HG03064 (cell line): ENCODE measurements at regions not wholly inside any gene's neighbourhood (a gene's known extent, or its start where the extent isn't known, plus 50 kb on each side); places are given as distances from the start of the nearest gene placed in this dataset.

Source experiments
- ATAC-seq: cut with Tn5 transposase; IDR thresholded peaks from one replicate; pipeline ENCODE4 v1.9.1; 2021; ENCODE audit warnings: low read depth; ENCODE audit not compliant: unreplicated experiment

DNA sequence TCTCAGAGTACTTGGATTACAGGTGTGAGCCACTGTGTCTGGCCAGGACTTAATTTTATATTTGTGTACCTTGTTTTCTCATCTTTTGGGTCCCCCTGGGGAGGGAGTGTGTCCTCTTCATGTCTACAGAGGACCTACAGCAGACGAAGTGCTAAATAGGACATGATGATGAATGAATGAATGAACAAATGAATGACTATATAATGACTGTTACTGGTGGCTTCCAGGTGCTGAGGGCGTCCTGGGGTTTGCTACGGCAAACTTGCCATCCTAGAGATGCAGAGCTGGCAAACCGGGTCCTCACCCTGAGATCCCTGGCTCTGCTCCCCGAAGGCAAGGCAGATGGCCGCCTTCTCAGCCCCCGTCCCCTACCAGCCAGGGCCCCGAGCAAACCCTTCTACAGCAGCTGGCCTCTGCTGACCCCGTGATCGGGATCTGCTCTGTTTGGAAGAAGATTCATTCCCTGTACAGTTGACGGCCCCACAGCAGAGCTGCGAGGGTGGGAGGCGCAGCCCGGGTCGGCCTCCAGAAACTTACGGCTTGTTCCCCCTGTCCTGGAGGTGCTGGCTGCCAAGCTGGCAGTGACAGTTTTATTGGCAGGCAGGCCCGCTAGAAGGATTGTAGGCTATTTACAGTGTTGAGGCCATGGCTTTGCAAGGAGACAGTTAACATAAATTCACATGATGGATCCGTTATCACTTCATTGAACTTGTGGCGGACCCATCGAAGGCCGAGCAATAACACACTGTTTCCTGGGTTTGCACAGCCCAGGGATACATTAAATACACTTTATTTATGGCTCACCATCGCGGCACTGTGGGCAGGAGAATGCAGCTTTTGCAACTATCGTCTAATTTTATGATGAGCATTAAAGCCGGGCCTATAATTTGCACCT lies 197.7 kb upstream of the GSE1 start:
- no peak for ATAC-seq

DNA sequence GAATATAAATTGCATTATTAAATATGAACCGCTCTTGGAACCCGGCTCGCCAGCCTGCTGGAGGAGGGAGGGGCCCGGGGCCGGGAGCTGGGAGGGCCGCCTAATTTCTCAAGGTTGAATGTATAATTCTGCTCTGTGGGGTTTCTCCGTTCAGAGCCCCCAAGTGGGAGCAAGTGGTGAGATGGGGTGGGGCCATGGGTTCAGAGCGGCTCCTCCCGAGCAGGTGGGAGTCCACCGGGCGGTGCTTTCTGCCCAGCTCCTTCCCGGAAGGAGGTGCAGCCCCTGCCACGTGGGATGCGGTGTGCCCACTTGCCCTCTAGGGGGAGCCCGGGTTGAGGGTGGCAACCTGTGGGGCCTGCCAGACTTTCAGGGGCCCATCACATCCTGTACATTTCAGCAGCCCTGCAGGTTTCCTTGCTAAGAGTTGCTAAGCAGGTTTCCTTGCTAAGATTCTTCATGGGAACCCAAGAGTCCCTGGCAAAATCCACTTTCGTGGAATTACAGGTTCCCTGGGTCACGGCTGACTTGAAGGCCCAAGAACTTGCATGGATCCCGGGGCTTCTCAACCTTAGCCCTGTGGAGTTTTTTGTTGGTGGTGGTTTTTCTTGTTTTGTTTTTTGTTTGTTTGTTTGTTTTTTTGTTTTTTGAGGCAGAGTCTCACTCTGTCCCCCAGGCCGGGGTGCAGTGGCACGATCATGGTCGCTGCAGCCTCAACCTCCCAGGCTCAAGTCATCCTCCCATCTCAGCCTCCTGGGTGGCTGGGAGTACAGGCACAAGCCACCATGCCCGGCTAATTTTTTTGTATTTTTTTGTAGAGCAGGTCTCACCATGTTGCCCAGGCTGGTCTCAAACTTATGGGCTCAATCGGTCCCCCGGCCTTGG lies 196.7 kb upstream of the GSE1 start:
- ATAC-seq: no peak

DNA sequence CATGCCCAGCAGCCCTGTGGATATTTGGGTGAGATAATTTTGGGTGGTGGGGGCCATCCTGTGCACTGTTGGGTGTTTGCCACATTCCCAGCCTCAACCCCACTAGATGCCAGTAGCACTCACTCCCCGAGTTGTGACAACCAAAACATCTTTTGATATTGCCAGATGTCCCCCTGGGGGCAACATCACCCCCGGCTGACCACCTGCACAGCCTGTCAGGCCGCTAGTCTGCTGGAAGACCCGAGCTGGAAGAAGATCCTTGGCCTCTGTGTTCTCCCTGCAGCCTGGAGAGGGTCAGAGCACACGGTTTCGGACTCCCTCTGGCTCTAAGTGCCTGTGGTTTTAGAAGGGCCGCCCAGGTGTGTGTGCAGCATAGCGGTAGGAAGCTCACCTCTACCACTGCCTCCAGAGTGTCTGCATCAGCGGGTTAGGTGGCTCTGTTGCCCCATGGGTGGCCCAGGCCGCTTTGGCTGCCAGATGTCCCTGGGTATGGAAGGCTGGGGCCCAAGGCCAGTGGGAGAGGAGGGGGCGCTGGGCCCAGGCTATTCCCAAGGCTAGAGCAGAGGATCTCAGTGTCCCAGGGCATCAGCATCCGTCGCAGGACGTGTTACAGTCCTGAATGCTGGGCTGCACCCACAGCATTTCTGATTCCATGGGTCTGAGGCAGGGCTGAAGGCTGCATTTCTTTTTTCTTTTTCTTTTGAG lies 195.8 kb upstream of the GSE1 start:
- no peak for ATAC-seq

DNA sequence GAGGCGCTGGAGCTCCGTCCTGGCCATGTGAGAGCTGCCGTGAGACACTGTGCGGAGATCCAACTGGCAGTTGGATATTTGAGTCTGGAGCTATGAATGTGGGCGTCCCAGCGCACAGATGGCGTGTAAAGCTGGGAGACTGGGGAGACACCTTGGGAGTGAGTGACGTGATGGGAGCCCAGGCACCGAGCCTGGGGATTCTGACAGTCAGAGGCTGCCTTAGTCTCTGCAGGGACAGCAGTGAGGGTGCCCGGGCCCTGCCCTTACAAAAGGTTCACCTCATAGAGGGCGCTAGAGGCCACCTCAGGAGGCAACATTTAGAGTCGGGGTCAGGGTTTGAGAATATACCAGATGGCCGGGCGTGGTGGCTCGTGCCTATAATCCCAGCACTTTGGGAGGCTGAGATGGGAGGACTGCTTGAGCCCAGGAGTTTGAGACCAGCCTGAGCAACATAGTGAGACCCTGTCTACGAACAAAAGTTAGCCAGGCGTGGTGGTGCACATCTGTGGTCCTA lies 194.1 kb upstream of the GSE1 start:
- ATAC-seq: no peak

DNA sequence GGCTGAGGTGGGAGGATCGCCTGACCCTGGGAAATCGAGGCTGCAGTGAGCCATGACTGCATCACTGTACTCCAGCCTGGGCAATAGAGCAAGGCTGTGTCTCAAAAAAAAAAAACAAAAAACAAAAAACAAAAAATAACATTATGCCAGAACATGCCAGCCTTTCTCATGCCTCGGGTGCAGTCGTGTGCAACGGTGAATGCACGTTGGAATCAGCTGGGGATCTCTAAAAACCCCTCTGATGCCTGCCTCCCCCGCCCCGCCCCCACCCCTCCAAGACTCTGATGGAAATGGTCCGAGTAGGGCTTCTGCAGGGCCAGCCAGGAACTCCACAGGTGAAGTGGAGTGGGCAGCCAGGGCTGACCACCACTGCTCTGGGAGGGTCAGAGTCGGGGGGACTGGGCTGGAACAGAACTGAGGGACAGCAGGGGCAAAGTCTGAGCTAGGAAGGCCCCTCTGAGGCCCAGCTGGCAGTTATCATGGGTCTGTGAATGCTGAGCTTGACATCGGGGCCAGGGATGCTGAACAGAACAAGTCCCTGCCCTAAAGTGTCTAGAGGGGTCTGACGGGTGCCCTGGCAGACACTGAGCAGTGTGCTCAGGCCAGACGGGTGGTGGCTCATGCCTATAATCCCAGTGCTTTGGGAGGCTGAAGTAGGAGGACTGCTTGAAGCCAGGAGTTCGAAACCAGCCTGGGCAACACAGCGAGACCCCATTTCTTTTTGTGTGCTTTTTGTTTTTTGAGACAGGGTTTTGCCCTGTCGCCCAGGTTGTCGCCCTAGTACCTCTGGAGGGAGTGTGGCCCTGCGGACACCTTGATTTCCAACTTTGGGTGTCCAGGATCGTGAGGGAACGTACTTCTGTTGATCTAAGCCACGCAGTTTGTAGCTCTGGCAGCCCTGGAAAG lies 193.4 kb upstream of the GSE1 start:
- ATAC-seq: no peak

DNA sequence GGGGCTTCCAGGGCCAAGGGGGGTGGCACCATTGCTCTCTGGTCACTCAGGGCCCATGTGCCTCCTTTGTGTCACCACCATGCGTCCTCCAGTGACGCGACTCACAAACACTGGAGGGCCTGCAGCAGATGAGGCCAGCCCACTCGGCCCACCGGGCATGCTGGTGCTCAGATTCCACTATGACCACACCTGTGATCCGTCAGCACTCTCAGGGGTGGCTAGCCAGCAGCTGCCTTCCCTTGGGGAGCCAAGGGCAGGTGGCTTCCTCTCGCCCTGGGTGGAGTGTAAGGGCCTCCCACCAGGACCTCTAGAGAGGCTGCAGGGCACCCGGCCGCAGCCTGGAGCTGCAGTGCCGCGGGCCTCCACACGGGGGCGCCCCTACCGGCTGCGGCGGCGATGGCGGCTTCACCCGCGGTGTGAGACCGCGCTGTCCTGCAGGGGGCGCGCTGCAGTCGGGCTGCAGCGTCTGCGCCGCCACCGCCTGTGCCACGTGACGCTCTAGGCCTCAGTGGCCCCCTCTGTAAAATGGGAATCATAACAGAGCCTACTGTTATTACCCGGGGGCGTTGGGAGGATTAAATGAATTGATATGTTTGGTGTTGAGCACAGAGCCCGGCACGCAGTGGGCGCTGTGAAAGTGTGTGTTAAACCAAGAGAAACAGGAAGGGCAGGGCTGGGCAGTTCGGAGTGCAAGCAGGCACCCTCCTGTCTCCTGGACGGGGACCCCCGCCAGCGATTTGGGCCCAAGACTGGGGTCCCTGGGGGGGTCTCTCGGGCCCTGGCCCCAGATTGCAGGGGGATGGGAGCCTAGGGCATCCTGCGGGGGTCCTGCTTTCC lies 192.4 kb upstream of the GSE1 start:
- ATAC-seq: no peak

DNA sequence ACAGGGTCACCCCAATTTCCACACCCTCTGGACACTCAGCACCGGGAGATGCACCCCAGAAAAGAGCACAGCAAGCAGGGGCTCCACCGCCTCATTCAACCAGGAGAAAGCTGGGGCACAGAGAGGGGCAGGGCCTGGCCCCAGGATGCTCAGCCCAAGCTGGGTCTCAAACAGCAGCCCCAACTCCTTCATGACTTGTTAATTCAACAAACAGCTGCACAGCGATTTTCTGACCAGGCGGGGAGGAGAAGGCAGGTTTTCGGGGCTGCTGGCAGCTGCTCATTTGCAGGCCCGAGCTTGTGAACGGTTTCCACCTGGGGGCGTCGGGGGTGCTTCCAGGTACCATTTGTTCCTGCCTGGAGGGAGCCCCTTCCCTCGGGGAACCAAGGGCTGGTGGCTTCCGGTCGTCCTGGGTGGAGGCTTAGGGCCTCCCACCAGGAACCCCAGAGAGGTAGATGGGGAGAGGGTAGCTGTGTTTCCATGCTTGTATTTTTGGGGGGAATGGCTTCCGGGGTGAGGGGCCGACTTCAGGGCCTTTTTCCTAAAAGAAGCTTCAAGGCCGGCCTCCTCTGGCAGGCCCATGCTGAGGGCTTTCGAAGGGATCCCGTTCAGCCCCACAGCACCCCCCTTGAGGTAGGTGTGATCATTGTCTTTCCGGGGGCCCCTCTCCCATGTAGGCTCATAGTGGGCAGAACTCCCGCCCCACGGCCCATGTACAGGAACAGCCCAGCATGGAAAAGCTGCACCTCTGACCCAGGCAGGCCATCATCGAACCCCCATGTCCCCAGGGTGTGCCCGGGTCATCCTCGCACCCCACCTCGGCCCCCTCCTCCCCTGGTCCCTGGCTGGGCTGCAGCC lies 191.6 kb upstream of the GSE1 start:
- no peak for ATAC-seq

DNA sequence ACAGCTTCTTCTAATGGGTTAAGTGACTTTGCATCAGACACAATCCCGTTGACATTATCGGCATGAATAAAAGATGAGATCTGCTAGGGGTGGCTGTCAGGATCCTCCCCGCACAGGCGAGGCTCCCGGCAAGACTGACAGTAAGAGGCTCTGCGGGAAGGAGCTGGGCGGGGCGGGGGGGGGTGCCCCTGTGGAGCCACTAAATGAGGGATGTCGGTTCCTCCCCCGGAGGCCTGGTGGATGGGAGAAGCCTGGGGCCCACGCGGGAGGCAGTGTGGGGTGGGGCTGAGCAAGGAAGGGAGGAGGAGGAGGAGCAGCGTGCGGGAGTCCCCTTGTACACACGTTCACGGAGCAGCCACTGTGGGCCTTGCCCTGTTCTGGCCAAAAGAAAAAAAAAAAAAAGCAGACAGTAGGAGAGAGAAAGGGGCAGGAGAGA lies 190.9 kb upstream of the GSE1 start:
- no peak for ATAC-seq

DNA sequence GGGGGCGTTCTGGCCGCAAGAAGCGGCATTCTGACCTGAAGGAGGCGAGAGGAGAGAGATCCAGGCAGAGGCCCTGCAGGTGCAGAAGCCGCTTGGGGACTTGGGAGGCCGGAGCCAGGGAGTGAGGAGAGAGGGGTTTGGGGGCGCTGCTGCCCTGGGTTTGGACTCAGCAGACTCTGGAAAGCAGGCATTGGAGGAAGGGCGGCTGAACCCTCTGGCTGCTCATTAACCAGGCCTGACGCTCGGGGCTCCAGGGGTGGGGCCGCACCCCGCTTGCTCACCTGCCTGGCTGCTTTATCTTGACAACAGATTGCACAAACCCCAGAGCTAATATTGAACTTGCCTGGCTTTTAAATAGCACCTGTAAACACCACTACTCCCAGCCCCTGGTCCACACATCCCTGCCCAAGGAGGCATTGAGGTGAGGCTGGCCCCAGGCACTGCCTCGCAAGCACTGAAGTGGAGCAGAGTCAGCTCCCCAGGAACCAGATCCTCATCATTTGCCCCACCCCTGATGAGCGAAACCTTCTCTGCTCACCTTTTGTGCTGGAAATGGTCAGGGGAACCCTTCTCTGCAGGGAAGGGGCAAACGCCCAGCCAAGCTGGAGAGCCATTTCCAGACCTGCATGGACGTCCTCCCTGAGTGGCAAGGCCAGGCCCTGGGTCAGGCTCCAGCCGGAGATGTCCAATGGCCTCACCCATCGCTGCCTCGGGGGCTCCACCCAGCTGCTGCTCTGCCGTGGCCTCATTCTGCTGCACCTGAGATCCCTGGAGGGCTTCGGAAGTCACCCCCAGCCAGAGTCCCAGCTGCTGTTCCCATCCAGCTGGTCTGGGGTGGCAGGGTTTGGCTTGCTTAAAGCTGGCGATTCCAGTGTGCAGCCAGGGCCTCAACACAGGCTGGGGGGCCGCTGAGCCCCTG lies 190.2 kb upstream of the GSE1 start:
- no peak for ATAC-seq

DNA sequence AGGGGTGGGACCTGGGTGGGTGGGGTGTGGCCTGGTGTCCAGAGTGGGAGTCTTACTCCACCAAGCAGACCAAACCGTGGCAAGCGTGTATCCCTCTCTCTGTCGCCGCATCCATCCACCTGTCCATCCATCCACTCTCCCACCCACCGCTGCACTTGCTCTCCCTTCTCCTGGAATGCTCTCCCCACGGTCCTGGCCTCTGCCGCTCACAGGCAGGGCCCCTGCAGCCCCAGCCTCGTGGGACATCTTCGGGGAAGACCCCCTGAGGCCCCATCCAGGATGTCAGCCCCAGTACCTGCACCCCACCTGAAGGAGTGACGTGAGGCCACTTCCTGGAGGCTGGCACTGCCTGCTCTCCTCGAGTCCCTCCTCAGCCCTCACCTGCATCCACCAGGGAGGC lies 189.5 kb upstream of the GSE1 start:
- ATAC-seq: no peak

DNA sequence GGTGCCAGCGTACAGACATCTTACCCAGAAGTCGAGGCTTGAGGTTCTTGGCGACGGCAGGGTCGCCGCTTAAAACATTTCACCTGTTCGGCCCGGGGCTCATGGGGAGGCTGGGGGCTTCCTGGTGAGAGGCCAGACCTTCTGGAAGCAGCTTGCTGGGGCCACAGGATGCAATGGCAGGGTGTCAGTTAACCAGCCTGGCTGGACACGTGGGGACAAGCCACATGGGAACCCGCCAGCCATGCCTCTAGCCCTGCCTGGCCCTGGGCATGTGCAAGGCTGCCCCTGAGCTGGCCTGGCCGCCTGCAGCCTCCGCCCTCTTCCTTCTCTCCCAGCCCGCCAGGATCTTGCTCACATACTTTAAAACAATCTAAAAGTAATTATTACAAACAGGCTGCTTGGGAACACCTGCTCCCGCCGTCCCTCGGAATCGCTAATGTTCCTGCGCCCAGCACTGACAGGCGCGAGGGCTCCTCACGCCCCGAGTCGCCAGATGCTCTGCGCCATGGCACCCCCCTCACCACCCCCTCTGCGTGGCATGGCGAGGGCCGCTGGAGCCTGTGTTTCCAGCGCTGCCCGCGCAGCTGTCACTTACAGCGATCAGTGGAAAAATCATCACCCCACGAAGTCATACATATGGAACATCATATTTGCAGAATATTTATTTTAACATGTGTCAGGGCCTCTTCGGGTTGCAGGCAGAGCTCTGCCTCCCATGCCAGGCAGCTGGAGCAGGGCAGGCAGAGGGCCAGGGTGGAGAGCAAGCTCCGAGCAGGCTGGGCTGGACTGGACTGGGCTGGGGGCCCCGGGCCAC lies 188.7 kb upstream of the GSE1 start:
- ATAC-seq: no peak

DNA sequence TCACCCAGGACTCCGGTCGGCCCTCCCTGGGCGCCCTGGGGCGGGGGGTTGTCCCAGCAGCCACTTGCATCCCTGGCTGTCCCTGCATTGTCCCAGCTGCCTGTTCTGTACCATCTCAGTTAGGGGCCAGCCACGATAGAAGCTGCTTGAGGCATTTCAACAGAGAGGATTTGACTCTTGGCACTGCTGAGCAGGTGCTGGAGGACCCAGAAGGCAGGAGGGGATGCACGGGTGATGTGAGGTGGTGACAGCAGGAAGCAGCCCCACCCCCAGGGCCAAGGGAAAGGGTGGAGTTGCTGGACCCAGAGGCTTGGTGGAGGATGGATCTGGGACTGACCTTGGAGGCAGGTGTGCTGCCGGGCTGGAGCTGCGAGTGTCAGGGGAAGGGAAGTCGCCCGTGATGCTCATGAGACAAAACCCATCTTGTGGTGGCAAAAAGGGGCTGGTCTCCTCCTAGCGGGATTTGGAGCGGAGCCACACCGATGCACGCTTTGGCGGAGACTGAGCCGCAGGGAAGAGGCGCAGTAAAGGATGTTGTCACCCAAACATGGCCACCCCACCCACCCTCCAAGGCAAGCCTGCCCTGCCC lies 188.0 kb upstream of the GSE1 start:
- no peak for ATAC-seq

DNA sequence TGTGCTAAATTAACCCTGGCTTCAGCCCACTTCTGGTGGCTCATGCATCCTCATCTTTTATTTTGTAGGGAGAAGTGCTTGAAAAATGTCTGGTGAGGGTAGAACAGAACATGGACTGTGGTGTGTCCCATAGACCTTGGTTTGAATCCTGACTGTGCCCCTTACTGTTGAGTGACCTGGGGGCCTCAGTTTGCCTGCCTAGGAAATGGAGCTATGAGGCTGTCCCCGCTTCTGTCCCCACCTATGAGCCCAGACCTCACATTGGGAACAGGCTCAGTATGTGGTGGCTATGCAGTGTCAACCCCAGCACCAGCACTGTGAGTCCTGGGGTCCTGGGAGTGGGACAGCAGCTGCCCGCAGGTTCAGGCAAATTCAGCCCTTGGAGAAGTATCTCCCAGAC lies 186.3 kb upstream of the GSE1 start:
- no peak for ATAC-seq

DNA sequence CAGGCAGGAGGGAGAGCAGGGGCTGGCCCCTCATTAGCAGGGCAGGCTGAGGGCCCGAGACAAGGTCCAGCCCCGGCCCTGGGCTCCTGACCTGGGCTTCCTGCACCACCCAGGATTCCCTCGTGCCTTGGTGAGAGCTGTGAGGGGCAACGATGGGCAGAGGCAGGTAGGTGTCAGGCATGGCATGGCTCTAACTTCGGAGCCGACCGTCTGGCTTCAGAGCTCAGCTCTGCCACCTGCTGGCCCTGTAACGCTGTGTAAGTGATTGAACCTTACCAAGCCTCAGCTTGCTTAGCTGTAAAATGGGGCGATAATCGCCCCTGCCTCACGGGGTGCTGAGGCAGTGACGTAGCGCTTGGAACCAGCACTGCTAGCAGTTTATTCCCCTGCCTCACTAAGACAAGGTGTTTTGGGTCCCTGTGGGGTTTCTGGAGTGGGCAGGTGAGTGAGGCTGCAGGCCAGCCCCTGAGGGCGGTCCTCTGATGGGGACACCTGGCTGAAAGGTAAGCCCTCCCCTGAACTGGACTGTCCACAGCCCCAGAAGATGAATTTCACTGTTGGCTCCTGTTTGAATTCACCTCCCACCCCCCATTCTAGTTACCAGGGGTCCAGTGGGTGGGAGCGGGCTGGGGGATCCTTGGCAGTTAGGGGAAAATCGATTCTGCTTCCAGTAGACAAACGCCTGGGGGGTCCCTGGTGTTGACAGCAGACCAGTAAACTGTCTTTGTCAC lies 184.8 kb upstream of the GSE1 start:
- ATAC-seq: no peak
